VCaP (cell line): ENCODE measurements at regions not wholly inside any gene's neighbourhood (a gene's known extent, or its start where the extent isn't known, plus 50 kb on each side); places are given as distances from the start of the nearest gene placed in this dataset.
"Not testable (repeated sequence)": the region's sequence is repeated elsewhere in the genome, so short reads cannot be mapped to it uniquely, and the experiment has no call there.

Source experiments
- H3K27ac ChIP-seq: fragments of 450-650 bp; 2 replicates; pipeline ENCODE4 v1.5.1; 2017
- CTCF ChIP-seq: fragments of 450-650 bp; conservative IDR thresholded peaks from 2 replicates; pipeline ENCODE4 v1.5.1; 2017; ENCODE audit warnings: mild to moderate bottlenecking, moderate library complexity

DNA sequence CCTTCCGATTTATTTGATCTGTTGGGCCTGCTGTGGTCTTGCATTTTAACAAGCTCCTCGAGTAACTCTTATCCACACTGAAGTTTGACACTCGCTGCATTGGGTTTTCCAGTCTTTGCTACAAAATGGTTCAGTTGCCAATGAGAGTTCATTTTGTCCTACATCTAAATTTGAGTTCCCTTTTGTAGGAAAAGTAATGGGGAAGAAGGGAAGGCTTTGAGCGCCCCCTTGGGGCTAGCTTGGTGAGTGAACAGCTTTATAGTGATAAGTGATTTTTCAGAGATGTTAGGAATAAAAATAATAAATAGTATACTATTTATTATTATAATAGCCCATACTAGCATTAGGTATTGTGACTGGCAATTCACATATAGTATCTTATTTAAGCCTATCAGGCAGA lies 89.9 kb upstream of the GNAQ start:
- TF ChIP-seq CTCF, result peak; percentile 86
- H3K27ac ChIP-seq, result no peak overlapping the region

- no peak for TF ChIP-seq CTCF
- no peak overlapping the region for H3K27ac ChIP-seq
These were observed 87.3 kb upstream of the GNAQ start for GRCh38 chr9:78118742-78119473.

DNA sequence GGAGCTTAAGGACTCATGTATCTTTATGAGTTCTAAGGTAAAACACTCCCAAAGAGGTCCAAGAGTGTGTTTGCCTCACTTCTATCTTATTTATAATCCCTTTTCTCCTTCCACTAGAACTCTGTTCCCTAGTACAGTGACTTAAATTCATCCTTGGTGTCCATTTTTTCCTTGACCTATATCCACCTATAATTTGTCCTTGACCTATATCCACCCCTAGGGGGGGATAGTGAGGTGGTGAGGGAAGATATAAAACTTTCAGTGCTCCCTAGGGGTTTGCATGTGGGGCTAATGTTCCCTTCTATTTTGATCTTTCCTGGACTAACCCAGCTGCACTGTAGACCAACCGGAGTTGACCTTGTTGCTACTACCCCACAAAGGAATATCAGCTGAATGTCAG lies 83.5 kb upstream of the GNAQ start:
- no peak overlapping the region for H3K27ac ChIP-seq
- TF ChIP-seq CTCF, result no peak

DNA sequence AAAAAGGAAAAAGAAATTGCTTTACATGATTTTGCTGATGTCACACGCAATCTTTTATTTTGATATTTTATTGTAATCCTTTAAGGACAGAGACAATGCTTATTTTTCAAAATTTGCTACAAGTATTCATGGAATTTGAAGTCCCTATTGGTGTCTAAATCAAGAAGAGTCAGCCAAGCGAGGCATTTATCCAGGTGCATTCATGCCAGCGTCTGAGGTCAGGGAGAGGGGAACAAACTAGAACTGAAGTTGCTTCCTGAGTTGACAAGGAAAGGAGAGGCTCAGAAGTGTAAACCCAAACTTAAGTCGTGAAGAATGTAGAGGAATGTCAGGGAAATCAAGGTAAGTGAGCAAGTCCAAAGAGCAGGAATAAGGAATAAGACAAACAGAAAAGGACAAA lies 83.0 kb upstream of the GNAQ start:
- no peak for TF ChIP-seq CTCF
- H3K27ac ChIP-seq, result no peak overlapping the region

- H3K27ac ChIP-seq, result no peak overlapping the region
- no peak for TF ChIP-seq CTCF
These were observed 80.8 kb upstream of the GNAQ start for GRCh38 chr9:78112406-78112805.

DNA sequence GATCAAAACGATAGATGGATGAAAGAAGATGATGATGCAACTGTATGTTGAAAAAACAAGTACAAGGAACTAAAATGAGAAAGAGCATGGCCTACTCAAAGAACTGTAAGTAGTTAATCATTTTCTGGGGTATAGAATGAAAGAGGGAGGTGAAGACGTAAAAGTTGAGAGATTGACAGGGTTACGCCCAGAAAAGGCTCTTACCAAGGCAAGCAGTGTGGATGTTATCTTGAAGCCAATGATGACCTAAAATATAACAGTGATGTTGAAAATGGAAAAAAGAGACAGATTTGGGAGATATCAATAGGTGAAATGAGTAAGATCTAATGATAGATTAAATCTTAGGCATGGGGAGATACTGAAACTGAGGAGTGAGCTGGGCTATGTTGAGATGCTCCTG lies 80.4 kb upstream of the GNAQ start:
- H3K27ac ChIP-seq, result no peak overlapping the region
- no peak for TF ChIP-seq CTCF

- TF ChIP-seq CTCF, result no peak
- no peak overlapping the region for H3K27ac ChIP-seq
These were observed 77.5 kb upstream of the GNAQ start for GRCh38 chr9:78109075-78109474.

- not testable (repeated sequence) for H3K27ac ChIP-seq
These were observed 75.0 kb upstream of the GNAQ start for GRCh38 chr9:78106586-78106985.
